ENCODE measurements at regions not wholly inside any gene's neighbourhood (a gene's known extent, or its start where the extent isn't known, plus 50 kb on each side); places are given as distances from the start of the nearest gene placed in this dataset.

- TF ChIP-seq, protein P1, sequence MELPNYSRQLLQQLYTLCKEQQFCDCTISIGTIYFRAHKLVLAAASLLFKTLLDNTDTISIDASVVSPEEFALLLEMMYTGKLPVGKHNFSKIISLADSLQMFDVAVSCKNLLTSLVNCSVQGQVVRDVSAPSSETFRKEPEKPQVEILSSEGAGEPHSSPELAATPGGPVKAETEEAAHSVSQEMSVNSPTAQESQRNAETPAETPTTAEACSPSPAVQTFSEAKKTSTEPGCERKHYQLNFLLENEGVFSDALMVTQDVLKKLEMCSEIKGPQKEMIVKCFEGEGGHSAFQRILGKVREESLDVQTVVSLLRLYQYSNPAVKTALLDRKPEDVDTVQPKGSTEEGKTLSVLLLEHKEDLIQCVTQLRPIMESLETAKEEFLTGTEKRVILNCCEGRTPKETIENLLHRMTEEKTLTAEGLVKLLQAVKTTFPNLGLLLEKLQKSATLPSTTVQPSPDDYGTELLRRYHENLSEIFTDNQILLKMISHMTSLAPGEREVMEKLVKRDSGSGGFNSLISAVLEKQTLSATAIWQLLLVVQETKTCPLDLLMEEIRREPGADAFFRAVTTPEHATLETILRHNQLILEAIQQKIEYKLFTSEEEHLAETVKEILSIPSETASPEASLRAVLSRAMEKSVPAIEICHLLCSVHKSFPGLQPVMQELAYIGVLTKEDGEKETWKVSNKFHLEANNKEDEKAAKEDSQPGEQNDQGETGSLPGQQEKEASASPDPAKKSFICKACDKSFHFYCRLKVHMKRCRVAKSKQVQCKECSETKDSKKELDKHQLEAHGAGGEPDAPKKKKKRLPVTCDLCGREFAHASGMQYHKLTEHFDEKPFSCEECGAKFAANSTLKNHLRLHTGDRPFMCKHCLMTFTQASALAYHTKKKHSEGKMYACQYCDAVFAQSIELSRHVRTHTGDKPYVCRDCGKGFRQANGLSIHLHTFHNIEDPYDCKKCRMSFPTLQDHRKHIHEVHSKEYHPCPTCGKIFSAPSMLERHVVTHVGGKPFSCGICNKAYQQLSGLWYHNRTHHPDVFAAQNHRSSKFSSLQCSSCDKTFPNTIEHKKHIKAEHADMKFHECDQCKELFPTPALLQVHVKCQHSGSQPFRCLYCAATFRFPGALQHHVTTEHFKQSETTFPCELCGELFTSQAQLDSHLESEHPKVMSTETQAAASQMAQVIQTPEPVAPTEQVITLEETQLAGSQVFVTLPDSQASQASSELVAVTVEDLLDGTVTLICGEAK (IDR thresholded peaks at IDR 0.05) = no peak
- TF ChIP-seq, protein P1 (CRISPR knock-in tag; IDR thresholded peaks at IDR 0.05) = 0 out of 2 replicates have a peak, but pooled peaks have one; percentile 8
- no peak for TF ChIP-seq FOXA3 (CRISPR knock-in tag; IDR thresholded peaks at IDR 0.05)
- TF ChIP-seq ZNF496 (CRISPR knock-in tag; IDR thresholded peaks at IDR 0.05; ENCODE audit: insufficient replicate concordance) = no peak
- TF ChIP-seq NPAS2 (CRISPR knock-in tag; IDR thresholded peaks at IDR 0.05; ENCODE audit: borderline replicate concordance) = peak; percentile 65; the same call in 1 of the 2 replicates
- peak; percentile 82 for TF ChIP-seq SMC3 (IDR thresholded peaks at IDR 0.05; ENCODE audit: low read length)
- TF ChIP-seq, protein P2, sequence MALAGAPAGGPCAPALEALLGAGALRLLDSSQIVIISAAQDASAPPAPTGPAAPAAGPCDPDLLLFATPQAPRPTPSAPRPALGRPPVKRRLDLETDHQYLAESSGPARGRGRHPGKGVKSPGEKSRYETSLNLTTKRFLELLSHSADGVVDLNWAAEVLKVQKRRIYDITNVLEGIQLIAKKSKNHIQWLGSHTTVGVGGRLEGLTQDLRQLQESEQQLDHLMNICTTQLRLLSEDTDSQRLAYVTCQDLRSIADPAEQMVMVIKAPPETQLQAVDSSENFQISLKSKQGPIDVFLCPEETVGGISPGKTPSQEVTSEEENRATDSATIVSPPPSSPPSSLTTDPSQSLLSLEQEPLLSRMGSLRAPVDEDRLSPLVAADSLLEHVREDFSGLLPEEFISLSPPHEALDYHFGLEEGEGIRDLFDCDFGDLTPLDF (CRISPR knock-in tag; IDR thresholded peaks at IDR 0.05) = no peak
- no peak for TF ChIP-seq NKX3-1 (CRISPR knock-in tag; IDR thresholded peaks at IDR 0.05)
- TF ChIP-seq MBNL3 (CRISPR knock-in tag; conservative IDR thresholded peaks at IDR 0.05) = no peak
- TF ChIP-seq SMAD3 (CRISPR knock-in tag; IDR thresholded peaks at IDR 0.05) = no peak
- TF ChIP-seq ZC3H13 (CRISPR knock-in tag; IDR thresholded peaks at IDR 0.05) = no peak
- no peak for TF ChIP-seq HMG20A (CRISPR knock-in tag; IDR thresholded peaks at IDR 0.05; ENCODE audit: borderline replicate concordance)
- no peak for TF ChIP-seq MED1 (CRISPR knock-in tag; IDR thresholded peaks at IDR 0.05)
- TF ChIP-seq NCOA2 (CRISPR knock-in tag; IDR thresholded peaks at IDR 0.05) = no peak
- no peak for TF ChIP-seq AGO2 (optimal IDR thresholded peaks at IDR 0.05; ENCODE audit: low read depth, low read length)
- no peak for TF ChIP-seq ZNF569 (CRISPR knock-in tag; IDR thresholded peaks at IDR 0.05; ENCODE audit: borderline replicate concordance)
- TF ChIP-seq, protein P3, sequence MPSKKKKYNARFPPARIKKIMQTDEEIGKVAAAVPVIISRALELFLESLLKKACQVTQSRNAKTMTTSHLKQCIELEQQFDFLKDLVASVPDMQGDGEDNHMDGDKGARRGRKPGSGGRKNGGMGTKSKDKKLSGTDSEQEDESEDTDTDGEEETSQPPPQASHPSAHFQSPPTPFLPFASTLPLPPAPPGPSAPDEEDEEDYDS (CRISPR knock-in tag; IDR thresholded peaks at IDR 0.05) = peak; percentile 31; the same call in 1 of the 2 replicates
- no peak for TF ChIP-seq ZNF7 (CRISPR knock-in tag; IDR thresholded peaks at IDR 0.05)
- no peak for TF ChIP-seq ZNF674 (CRISPR knock-in tag; IDR thresholded peaks at IDR 0.05; ENCODE audit: low read depth)
- no peak for TF ChIP-seq ZNF841 (CRISPR knock-in tag; IDR thresholded peaks at IDR 0.05; ENCODE audit: borderline replicate concordance)
- 0 out of 2 replicates have a peak, but pooled peaks have one; percentile 1 for TF ChIP-seq MAFG (CRISPR knock-in tag; IDR thresholded peaks at IDR 0.05)
Observed at GRCh38 chr20:40945754-40946450, 82.7 kb upstream of the TOP1 start (continued).
